GM10248 (cell line): ENCODE measurements at regions not wholly inside any gene's neighbourhood (a gene's known extent, or its start where the extent isn't known, plus 50 kb on each side); places are given as distances from the start of the nearest gene placed in this dataset.
"Not testable (repeated sequence)": the region's sequence is repeated elsewhere in the genome, so short reads cannot be mapped to it uniquely, and the experiment has no call there.

ENCODE experiments used
- CTCF ChIA-PET: fragments of 300-600 bp; sonication (Branson Sonifier 250); formaldehyde crosslinking; extraction: SDS; loops from one replicate; lab custom pipeline; 2021; ENCODE audit warnings: antibody characterized with exemption; lab: Yijun Ruan, JAX
- POLR2A ChIA-PET: fragments of 350-650 bp; sonication (Branson Sonifier 250); formaldehyde crosslinking; extraction: SDS; loops from one replicate; lab custom pipeline; 2020; ENCODE audit warnings: antibody characterized with exemption; lab: Yijun Ruan, JAX
- DNase-seq: peaks from one replicate; pipeline ENCODE4 v3.0.0; 2012; ENCODE audit errors: extremely low spot score
- TF ChIP-seq, protein P1 (sequence below): IDR thresholded peaks from 2 replicates; pipeline ENCODE4 v1.5.1; 2012; ENCODE audit warnings: mild to moderate bottlenecking, low read depth; ENCODE audit errors: extremely low read depth, missing control alignments, control extremely low read depth

DNA sequence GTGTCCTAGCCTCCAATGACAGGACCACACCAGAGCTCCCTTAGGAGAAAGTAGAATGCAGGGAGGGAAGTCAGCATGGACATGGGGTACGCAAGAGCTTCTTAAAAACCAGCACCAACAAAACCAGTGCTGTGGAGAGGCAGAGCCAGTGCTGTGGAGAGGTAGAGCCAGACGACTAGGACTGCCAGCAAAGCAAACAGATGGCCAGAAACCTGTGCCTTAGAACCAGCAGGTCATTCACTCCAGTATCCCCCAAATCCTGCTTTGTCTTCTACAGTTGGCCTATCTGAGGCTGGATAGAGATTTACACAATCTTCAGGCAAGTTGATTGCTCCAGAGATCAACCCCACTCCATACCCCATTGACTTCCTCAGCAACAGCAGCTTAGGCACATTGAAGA, 459.9 kb upstream of the CAMK1G start:
- ChIA-PET POLR2A (no interaction called here), CTCF (interaction anchor here (1.2 kb wide), 2 partner anchors 11 to 15 kb away, joined by 3 read pairs; no protein-coding TSS in a partner anchor)
- no peak for DNase-seq
- TF ChIP-seq, protein P1, sequence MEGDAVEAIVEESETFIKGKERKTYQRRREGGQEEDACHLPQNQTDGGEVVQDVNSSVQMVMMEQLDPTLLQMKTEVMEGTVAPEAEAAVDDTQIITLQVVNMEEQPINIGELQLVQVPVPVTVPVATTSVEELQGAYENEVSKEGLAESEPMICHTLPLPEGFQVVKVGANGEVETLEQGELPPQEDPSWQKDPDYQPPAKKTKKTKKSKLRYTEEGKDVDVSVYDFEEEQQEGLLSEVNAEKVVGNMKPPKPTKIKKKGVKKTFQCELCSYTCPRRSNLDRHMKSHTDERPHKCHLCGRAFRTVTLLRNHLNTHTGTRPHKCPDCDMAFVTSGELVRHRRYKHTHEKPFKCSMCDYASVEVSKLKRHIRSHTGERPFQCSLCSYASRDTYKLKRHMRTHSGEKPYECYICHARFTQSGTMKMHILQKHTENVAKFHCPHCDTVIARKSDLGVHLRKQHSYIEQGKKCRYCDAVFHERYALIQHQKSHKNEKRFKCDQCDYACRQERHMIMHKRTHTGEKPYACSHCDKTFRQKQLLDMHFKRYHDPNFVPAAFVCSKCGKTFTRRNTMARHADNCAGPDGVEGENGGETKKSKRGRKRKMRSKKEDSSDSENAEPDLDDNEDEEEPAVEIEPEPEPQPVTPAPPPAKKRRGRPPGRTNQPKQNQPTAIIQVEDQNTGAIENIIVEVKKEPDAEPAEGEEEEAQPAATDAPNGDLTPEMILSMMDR, result no peak

DNA sequence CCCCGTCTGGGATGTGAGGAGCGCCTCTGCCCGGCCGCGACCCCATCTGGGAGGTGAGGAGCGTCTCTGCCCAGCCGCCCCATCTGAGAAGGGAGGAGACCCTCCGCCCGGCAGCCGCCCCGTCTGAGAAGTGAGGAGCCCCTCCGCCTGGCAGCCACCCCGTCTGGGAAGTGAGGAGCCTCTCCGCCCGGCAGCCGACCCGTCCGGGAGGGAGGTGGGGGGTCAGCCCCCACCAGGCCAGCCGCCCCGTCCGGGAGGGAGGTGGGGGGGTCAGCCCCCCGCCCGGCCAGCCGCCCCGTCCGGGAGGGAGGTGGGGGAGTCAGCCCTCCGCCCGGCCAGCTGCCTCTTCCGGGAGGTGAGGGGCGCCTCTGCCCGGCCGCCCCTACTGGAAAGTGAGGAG, 454.4 kb upstream of the CAMK1G start:
- POLR2A ChIA-PET, DNase-seq, CTCF ChIA-PET: not testable (repeated sequence)

DNA sequence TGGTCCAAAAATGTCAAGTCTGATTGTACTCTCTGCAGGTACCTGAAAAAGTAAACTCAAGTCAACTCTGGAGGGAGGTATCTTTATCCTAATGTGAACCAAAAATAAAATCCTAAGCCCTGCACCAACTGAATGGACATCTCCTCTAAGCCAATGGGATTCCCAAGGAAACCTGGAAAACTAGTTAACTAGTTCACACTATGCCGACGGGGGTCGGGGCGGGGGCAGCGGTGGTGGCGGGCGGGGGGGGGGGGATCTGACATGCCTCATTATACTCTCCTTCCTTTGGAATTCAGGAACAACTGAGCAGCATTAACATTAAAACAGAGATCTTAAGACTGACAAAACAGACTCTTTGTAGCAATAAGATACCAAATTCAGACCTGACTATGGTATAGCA, 452.6 kb upstream of the CAMK1G start:
- CTCF ChIA-PET, result no interaction called here
- DNase-seq, result no peak
- POLR2A ChIA-PET, result no interaction called here
- TF ChIP-seq, protein P1, result no peak

DNA sequence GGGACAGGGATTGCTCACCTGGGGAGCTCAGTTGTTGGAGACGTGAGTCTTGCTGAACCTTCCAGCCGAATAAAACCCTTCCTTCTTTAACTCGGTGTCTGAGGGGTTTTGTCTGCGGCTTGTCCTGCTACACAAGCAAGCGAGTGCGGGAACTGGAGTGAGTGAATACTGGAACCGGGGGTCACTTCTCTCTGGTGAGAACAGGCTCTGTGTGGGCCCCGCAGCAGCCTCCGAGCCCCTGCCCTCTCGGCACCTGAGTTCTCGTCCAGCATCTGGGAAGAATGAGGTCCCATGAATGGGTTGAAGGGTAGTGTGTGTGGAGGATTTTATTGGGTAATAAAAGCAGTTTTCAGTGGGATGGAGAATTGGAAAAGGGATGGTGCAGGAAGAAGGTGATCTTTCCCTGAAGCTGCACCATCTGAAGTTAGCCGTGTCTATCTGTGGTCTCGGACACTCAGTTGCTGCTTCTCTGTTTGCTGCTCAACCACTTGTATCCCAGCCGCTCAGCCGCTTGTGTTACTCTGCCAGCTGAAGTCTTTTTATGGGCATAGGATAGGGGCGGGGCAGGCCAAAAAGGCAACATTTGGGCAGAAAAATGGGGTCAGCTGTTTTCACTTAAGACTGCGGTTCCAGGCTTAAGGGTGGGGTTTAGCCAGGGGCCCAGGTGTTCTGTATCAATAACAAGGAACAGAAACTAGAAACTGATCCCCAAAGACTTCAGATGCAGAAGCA, 450.6 kb upstream of the CAMK1G start:
- no peak for DNase-seq
- CTCF ChIA-PET, result no interaction called here
- POLR2A ChIA-PET, result no interaction called here
- TF ChIP-seq, protein P1, result no peak

DNA sequence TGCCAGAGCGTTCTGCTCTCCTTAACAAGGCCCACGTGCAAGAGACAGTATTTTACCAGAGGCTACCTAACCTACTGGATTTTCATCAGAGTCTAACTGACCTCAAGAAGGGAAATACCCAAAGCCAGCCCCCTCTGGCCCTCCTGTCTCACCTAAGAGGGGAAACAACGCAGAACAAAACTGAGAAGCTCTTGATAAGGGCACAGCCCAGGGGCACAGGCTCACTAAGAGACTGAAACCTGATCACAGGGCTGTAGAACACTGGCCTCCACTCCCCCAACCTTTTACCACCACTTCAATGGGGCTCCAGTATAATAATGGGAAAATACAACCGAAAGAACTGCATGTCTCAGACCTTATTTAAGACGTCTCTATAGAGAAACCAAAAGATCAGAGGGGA, 449.5 kb upstream of the CAMK1G start:
- peak; percentile 15 for DNase-seq

DNA sequence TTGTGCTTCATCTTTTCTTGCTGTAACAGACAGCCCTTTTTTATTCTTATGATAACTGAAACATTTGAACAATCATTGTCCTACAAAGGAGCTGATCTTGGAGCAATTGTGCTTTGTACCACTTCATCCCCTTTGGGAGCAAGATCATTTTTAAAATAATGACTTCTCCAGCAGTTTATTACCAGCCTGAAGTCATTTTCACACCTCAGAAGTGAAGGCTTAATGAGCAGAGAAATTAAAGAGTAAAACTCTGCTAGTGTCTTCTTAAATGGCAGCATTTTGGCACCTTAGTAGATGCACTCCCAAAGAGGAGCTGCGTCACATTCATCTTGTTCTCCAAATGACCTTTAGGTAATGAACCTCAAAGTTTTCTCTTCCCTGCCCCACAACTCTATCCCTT, 439.6 kb upstream of the CAMK1G start:
- POLR2A ChIA-PET, result no interaction called here
- CTCF ChIA-PET, result no interaction called here
- no peak for DNase-seq
- TF ChIP-seq, protein P1, result no peak

More for the DNA sequence above, 449.5 kb upstream of the CAMK1G start:
- ChIA-PET POLR2A (no interaction called here), CTCF (no interaction called here)
- TF ChIP-seq, protein P1, result no peak

DNA sequence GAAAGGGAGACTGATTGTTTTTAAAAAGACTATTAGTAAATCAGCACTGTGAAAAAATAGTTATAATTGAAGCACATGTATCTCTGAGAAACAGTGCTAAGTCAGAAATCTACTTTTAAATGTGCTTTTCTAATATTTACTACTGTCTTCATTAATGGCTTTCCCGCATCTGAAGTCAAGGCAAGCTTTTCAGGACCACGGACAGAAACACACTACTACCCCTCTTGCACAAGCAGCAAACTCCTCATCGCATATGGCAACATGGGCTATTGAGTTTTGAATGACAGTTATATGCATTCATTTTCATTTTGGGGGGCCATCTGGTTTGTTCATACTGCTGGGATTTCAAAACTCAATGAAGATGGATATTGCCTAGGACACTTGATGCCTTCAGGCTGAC, 433.4 kb upstream of the CAMK1G start:
- CTCF ChIA-PET, result no interaction called here
- TF ChIP-seq, protein P1, result no peak
- peak; percentile 20 for DNase-seq
- POLR2A ChIA-PET, result no interaction called here
